Activated B cell treated with CpG ODN at 0.5 μM for 24 hours (primary cell): ENCODE measurements at regions not wholly inside any gene's neighbourhood (a gene's known extent, or its start where the extent isn't known, plus 50 kb on each side); places are given as distances from the start of the nearest gene placed in this dataset.

Source experiments
- ATAC-seq: fragments of 200-7000 bp; cut with Tn5 transposase; one replicate; pipeline ENCODE4 v1.10.0; 2021; ENCODE audit warnings: low read depth, mild to moderate bottlenecking, moderate library complexity
- CTCF ChIA-PET: fragments of 350-600 bp; sonication (Branson Sonifier 250); formaldehyde crosslinking; loops from one replicate; lab custom pipeline; 2021; ENCODE audit warnings: antibody characterized with exemption; lab: Charles Lee
- POLR2A ChIA-PET: fragments of 350-600 bp; sonication (Branson Sonifier 250); formaldehyde crosslinking; loops from one replicate; lab custom pipeline; 2021; ENCODE audit warnings: antibody characterized with exemption; lab: Charles Lee
- DNase-seq: peaks from one replicate; pipeline ENCODE4 v3.0.0; 2022
- H3K27ac Mint-ChIP-seq: one replicate; pipeline ENCODE4 v1.8.0; 2020; ENCODE audit warnings: mixed read lengths
- H3K27me3 Mint-ChIP-seq: one replicate; pipeline ENCODE4 v1.8.0; 2021; ENCODE audit warnings: mixed read lengths
- H3K36me3 Mint-ChIP-seq: one replicate; pipeline ENCODE4 v1.8.0; 2021; ENCODE audit warnings: low read depth, mixed read lengths
- H3K4me1 Mint-ChIP-seq: one replicate; pipeline ENCODE4 v1.8.0; 2021; ENCODE audit warnings: mixed read lengths
- H3K4me3 Mint-ChIP-seq: one replicate; pipeline ENCODE4 v1.8.0; 2020; ENCODE audit warnings: mild to moderate bottlenecking, mixed read lengths
- H3K9me3 Mint-ChIP-seq: one replicate; pipeline ENCODE4 v1.8.0; 2020; ENCODE audit warnings: mixed read lengths
- CTCF ChIP-seq: fragments of 200-600 bp; IDR thresholded peaks from one replicate; pipeline ENCODE4 v1.8.0; 2022; ENCODE audit warnings: antibody characterized with exemption, mild to moderate bottlenecking
- intact Hi-C: fragments of 100-400 bp; cut with micrococcal nuclease; formaldehyde crosslinking; loops from one replicate; pipeline ENCODE4 v1.15.1; 2024

GRCh38 chr5:161783297-161783696 lies 64.6 kb upstream of the GABRA1 start:
- TF ChIP-seq CTCF: no peak
- no peak for DNase-seq
- Mint-ChIP-seq H3K9me3 (no peaks in the 10 kb centered on the region), H3K4me3 (no peak overlapping the region), H3K4me1 (no peaks in the 10 kb centered on the region), H3K36me3 (no peaks in the 10 kb centered on the region), H3K27me3 (no peaks in the 10 kb centered on the region), H3K27ac (no peak overlapping the region)
- intact Hi-C loops: no loop called here
- POLR2A ChIA-PET: no interaction called here
- ATAC-seq: no peak
- CTCF ChIA-PET: no interaction called here

GRCh38 chr5:161786686-161787085 lies 61.2 kb upstream of the GABRA1 start:
- DNase-seq (no peak), ATAC-seq (no peak)
- Mint-ChIP-seq H3K36me3 (no peaks in the 10 kb centered on the region), H3K4me1 (no peaks in the 10 kb centered on the region), H3K4me3 (no peak overlapping the region), H3K27me3 (no peaks in the 10 kb centered on the region), H3K9me3 (no peaks in the 10 kb centered on the region), H3K27ac (no peak overlapping the region)
- TF ChIP-seq CTCF: no peak
- ChIA-PET POLR2A (interaction anchor here (0.7 kb wide), 1 partner anchor 1910 kb away, joined by 3 read pairs; no protein-coding TSS in a partner anchor), CTCF (no interaction called here)
- intact Hi-C loops: no loop called here

- Mint-ChIP-seq H3K27me3 (no peaks in the 10 kb centered on the region), H3K9me3 (no peaks in the 10 kb centered on the region), H3K27ac (no peak overlapping the region), H3K4me1 (no peaks in the 10 kb centered on the region), H3K4me3 (no peak overlapping the region), H3K36me3 (no peaks in the 10 kb centered on the region)
- ChIA-PET CTCF (no interaction called here), POLR2A (no interaction called here)
- DNase-seq (no peak), ATAC-seq (no peak)
- intact Hi-C loops: no loop called here
- TF ChIP-seq CTCF: no peak
These were observed 57.0 kb upstream of the GABRA1 start for GRCh38 chr5:161790926-161791325.
